ENCODE measurements at regions not wholly inside any gene's neighbourhood (a gene's known extent, or its start where the extent isn't known, plus 50 kb on each side); places are given as distances from the start of the nearest gene placed in this dataset.

- TF ChIP-seq ZFX (IDR thresholded peaks at IDR 0.05) (no peak), CTCF (conservative IDR thresholded peaks at IDR 0.05) (no peak)
- no peak overlapping the region for H3K27ac ChIP-seq
Observed at GRCh38 chr6:153852481-153852880, 186.6 kb upstream of the OPRM1 start.

DNA sequence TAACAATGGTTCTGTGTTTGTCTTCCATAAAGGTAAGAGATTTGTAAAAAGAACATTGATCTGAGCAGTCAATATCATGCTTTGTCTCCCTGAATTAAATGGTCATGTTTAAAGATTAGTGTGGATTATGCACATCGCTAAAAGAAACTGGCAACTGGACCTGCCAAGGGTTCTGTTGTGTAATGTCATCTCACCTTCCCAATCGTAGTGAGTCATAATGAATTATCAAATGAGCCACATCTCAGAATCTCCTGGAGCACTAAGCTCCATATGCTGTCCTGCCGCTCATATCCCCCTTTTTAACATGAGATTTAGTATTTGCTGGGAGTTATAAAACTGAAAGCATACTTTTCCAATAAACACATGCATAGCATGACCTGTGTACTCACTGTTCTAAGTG, 187.0 kb upstream of the OPRM1 start:
- no peak overlapping the region for H3K27ac ChIP-seq
- no peak for TF ChIP-seq CTCF (conservative IDR thresholded peaks at IDR 0.05)
- TF ChIP-seq ZFX (IDR thresholded peaks at IDR 0.05): no peak

GRCh38 chr6:153849072-153849779, 189.8 kb upstream of the OPRM1 start:
- TF ChIP-seq ZFX (IDR thresholded peaks at IDR 0.05): no peak
- TF ChIP-seq CTCF (conservative IDR thresholded peaks at IDR 0.05): no peak
- no peak overlapping the region for H3K27ac ChIP-seq

- TF ChIP-seq ZFX (IDR thresholded peaks at IDR 0.05) (no peak), CTCF (conservative IDR thresholded peaks at IDR 0.05) (no peak)
Observed at GRCh38 chr6:153843420-153843819, 195.6 kb upstream of the OPRM1 start.

GRCh38 chr6:153842491-153842890, 196.5 kb upstream of the OPRM1 start:
- no peak overlapping the region for H3K27ac ChIP-seq
- TF ChIP-seq ZFX (IDR thresholded peaks at IDR 0.05) (no peak), CTCF (conservative IDR thresholded peaks at IDR 0.05) (no peak)

More at GRCh38 chr6:153843420-153843819, 195.6 kb upstream of the OPRM1 start:
- no peak overlapping the region for H3K27ac ChIP-seq

- no peak for TF ChIP-seq ZFX (IDR thresholded peaks at IDR 0.05)
- no peak for TF ChIP-seq CTCF (conservative IDR thresholded peaks at IDR 0.05)
- H3K27ac ChIP-seq: no peak overlapping the region
Observed at GRCh38 chr6:153840039-153840850, 198.8 kb upstream of the OPRM1 start.

DNA sequence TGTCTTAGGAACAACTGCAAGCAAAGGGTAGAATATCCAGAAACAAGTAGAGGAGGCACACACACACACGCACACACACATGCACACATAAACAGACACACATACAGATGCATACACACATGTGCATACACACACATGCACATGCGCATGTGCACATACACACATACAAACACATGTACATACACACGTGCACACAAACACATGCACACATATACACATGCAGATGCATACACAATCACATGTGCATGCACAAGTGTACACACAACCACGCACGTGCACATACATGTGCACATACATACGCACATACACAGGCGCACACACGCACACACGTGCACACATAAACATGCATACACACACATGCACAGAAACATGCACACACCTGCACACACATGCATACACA, 206.5 kb upstream of the OPRM1 start:
- TF ChIP-seq CTCF (conservative IDR thresholded peaks at IDR 0.05) (no peak), ZFX (IDR thresholded peaks at IDR 0.05) (no peak)
- no peak overlapping the region for H3K27ac ChIP-seq
